Liver (tissue), 8 donors: ENCODE measurements at regions not wholly inside any gene's neighbourhood (a gene's known extent, or its start where the extent isn't known, plus 50 kb on each side); places are given as distances from the start of the nearest gene placed in this dataset.

Source experiments
- DNase-seq: peaks from one replicate; pipeline ENCODE4 v3.0.0-alpha.2; 2017; ENCODE audit warnings: low spot score
- H3K27ac ChIP-seq, 2 donors: one replicate each; pipeline ENCODE4 v1.7.0; 2013; ENCODE audit warnings: inconsistent platforms in 2 of 2, low read length in 2 of 2, control low read depth in 1 of 2, low read depth in 1 of 2, mild to moderate bottlenecking in 1 of 2
- H3K27me3 ChIP-seq, 4 donors: one replicate each; pipeline versions ENCODE4 v1.6.1 to v1.7.0; 2013; ENCODE audit warnings: low read length in 3 of 4, inconsistent platforms in 1 of 4, mild to moderate bottlenecking in 1 of 4, moderate library complexity in 1 of 4; ENCODE audit not compliant: control insufficient read depth in 4 of 4, insufficient read depth in 4 of 4
- H3K36me3 ChIP-seq, 4 donors: one replicate each; pipeline versions ENCODE4 v1.6.1 to v1.7.0; 2013; ENCODE audit warnings: low read length in 3 of 4, mild to moderate bottlenecking in 3 of 4, low read depth in 1 of 4, moderate library complexity in 1 of 4; ENCODE audit not compliant: control insufficient read depth in 4 of 4, insufficient read depth in 3 of 4
- H3K4me1 ChIP-seq, 4 donors: one replicate each; pipeline versions ENCODE4 v1.6.1 to v1.7.0; 2013; ENCODE audit warnings: low read length in 3 of 4, mild to moderate bottlenecking in 3 of 4, moderate library complexity in 1 of 4; ENCODE audit not compliant: control insufficient read depth in 4 of 4, insufficient read depth in 4 of 4
- H3K4me3 ChIP-seq, 3 donors: one replicate each; pipeline versions ENCODE4 v1.6.1 to v1.7.0; 2013; ENCODE audit warnings: low read length in 3 of 3, control low read depth in 1 of 3, low read depth in 1 of 3, mild to moderate bottlenecking in 1 of 3
- H3K9ac ChIP-seq, 2 donors: one replicate each; pipeline ENCODE4 v1.7.0; 2013; ENCODE audit warnings: low read length in 2 of 2, mild to moderate bottlenecking in 2 of 2, moderate library complexity in 2 of 2, control low read depth in 1 of 2, low read depth in 1 of 2
- H3K9me3 ChIP-seq, 4 donors: one replicate each; pipeline versions ENCODE4 v1.6.1 to v1.7.0; 2013; ENCODE audit warnings: low read length in 3 of 4; ENCODE audit not compliant: control insufficient read depth in 4 of 4
- EGR1 ChIP-seq, 2 donors: IDR thresholded peaks; 2 replicates each; pipeline ENCODE4 v1.6.1; 2016 to 2018; ENCODE audit warnings: antibody characterized with exemption in 2 of 2, low read depth in 2 of 2
- FOXA1 ChIP-seq: IDR thresholded peaks from 2 replicates; pipeline ENCODE4 v1.6.1; 2016; ENCODE audit warnings: antibody characterized with exemption
- FOXA2 ChIP-seq: IDR thresholded peaks from 2 replicates; pipeline ENCODE4 v1.6.1; 2016; ENCODE audit warnings: antibody characterized with exemption
- GABPA ChIP-seq, 2 donors: IDR thresholded peaks in 1 of 2; conservative IDR thresholded peaks in 1 of 2; 2 replicates each; pipeline ENCODE4 v1.6.1; 2016; ENCODE audit warnings: antibody characterized with exemption in 2 of 2, mild to moderate bottlenecking in 1 of 2, moderate library complexity in 1 of 2
- HNF4A ChIP-seq, 2 donors: conservative IDR thresholded peaks; 2 replicates each; pipeline ENCODE4 v1.6.1; 2016; ENCODE audit warnings: antibody characterized with exemption in 2 of 2, mild to moderate bottlenecking in 2 of 2
- HNF4G ChIP-seq: IDR thresholded peaks from 2 replicates; pipeline ENCODE4 v1.6.1; 2016; ENCODE audit warnings: antibody characterized with exemption
- JUND ChIP-seq, 2 donors: IDR thresholded peaks; 2 replicates each; pipeline ENCODE4 v1.6.1; 2016; ENCODE audit warnings: antibody characterized with exemption in 2 of 2
- NR2F2 ChIP-seq: IDR thresholded peaks from 2 replicates; pipeline ENCODE4 v1.6.1; 2016; ENCODE audit warnings: antibody characterized with exemption
- RAD21 ChIP-seq, 2 donors: IDR thresholded peaks; 2 replicates each; pipeline ENCODE4 v1.6.1; 2016; ENCODE audit warnings: antibody characterized with exemption in 2 of 2, mild to moderate bottlenecking in 2 of 2
- RXRA ChIP-seq, 2 donors: IDR thresholded peaks; 2 replicates each; pipeline ENCODE4 v1.6.1; 2017 to 2018; ENCODE audit warnings: antibody characterized with exemption in 2 of 2, mild to moderate bottlenecking in 1 of 2
- SP1 ChIP-seq: IDR thresholded peaks from 2 replicates; pipeline ENCODE4 v1.6.1; 2018; ENCODE audit warnings: antibody characterized with exemption, mild to moderate bottlenecking
- TAF1 ChIP-seq: conservative IDR thresholded peaks from 2 replicates; pipeline ENCODE4 v1.6.1; 2016; ENCODE audit warnings: antibody characterized with exemption, mild to moderate bottlenecking
- YY1 ChIP-seq: IDR thresholded peaks from 2 replicates; pipeline ENCODE4 v1.6.1; 2016; ENCODE audit warnings: antibody characterized with exemption, mild to moderate bottlenecking
- WGBS: extraction: QIAGEN DNeasy Blood & Tissue Kit; methylation state at CpG from one replicate; pipeline ENCODE4 v1.1.7; 2013; 5-methylcytosine and 5-hydroxymethylcytosine counted together
- TF ChIP-seq, protein P1 (sequence below): IDR thresholded peaks from 2 replicates; pipeline ENCODE4 v1.6.1; 2016; ENCODE audit warnings: antibody characterized with exemption, mild to moderate bottlenecking
- TF ChIP-seq, protein P2 (sequence below): fragments of 150-350 bp; IDR thresholded peaks from 2 replicates; pipeline ENCODE4 v1.5.1; 2017; ENCODE audit warnings: improper control_type of control experiment, low read depth, low read length; ENCODE audit not compliant: missing input control
- TF ChIP-seq, protein P3 (sequence below): IDR thresholded peaks from 2 replicates; pipeline ENCODE4 v1.6.1; 2016; ENCODE audit warnings: antibody characterized with exemption
- TF ChIP-seq, protein P4 (sequence below): IDR thresholded peaks from 2 replicates; pipeline ENCODE4 v1.6.1; 2016; ENCODE audit warnings: antibody characterized with exemption
- TF ChIP-seq, protein P5 (sequence below): IDR thresholded peaks from 2 replicates; pipeline ENCODE4 v1.6.1; 2016; ENCODE audit warnings: antibody characterized with exemption
- donor health status: healthy.
- donor health status: healthy.
- donor health status: healthy.
- donor health status: healthy.
- donor health status: healthy.

DNA sequence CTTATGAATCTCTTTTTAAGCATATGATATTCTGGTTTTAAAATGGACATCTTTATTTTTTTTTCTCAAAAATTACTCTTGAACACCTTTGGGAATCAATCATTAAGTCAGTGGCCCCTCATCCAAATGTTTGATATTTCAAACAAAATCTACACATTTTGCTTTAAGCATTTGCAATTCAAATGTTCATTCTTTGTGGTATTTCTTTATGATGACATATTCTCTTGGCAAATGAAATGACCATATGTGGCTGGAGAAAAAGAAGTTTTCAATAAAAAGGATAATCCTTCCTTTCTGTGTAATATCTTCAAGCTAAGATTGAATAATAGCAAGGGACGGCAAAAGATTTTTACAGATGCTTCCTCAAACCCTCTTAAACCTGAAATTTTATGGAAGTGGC is 420.8 kb downstream of the MTRR start:
- Histone ChIP-seq H3K4me1 (no peaks in the 10 kb centered on the region), H3K9ac (no peak overlapping the region), H3K9me3 (no peaks in the 10 kb centered on the region), H3K27ac (no peak overlapping the region), H3K27me3 (no peaks in the 10 kb centered on the region), H3K36me3 (no peaks in the 10 kb centered on the region), H3K4me3 (no peak overlapping the region)
- no peak for TF ChIP-seq TAF1
- TF ChIP-seq RXRA (IDR thresholded peaks at IDR 0.05) = no peak
- no peak for TF ChIP-seq FOXA2
- TF ChIP-seq, protein P1, sequence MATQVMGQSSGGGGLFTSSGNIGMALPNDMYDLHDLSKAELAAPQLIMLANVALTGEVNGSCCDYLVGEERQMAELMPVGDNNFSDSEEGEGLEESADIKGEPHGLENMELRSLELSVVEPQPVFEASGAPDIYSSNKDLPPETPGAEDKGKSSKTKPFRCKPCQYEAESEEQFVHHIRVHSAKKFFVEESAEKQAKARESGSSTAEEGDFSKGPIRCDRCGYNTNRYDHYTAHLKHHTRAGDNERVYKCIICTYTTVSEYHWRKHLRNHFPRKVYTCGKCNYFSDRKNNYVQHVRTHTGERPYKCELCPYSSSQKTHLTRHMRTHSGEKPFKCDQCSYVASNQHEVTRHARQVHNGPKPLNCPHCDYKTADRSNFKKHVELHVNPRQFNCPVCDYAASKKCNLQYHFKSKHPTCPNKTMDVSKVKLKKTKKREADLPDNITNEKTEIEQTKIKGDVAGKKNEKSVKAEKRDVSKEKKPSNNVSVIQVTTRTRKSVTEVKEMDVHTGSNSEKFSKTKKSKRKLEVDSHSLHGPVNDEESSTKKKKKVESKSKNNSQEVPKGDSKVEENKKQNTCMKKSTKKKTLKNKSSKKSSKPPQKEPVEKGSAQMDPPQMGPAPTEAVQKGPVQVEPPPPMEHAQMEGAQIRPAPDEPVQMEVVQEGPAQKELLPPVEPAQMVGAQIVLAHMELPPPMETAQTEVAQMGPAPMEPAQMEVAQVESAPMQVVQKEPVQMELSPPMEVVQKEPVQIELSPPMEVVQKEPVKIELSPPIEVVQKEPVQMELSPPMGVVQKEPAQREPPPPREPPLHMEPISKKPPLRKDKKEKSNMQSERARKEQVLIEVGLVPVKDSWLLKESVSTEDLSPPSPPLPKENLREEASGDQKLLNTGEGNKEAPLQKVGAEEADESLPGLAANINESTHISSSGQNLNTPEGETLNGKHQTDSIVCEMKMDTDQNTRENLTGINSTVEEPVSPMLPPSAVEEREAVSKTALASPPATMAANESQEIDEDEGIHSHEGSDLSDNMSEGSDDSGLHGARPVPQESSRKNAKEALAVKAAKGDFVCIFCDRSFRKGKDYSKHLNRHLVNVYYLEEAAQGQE = no peak
- no peak for TF ChIP-seq RAD21 (IDR thresholded peaks at IDR 0.05)
- TF ChIP-seq FOXA1 = no peak
- TF ChIP-seq JUND (IDR thresholded peaks at IDR 0.05) = no peak
- no peak for DNase-seq
- 63% methylated on average over 1 of the region's 1 CpG for WGBS

DNA sequence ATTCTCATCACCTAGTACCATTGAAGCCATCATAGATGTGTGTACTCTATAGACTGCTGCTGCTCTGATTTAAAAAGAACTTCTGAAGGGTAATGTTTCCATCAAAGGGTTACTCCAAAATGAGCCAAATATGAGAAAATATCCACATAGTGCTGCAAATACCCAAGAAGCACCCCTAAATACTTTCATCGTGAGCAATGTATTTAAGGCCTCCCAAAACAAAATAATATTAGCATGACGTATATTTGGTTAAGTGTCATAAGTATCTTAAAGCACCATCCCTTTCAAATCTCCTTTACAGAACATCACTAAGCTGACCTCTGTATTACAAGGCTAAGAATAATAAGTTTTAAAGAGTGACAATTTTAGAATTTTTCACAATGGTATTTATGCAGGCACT is 421.8 kb downstream of the MTRR start:
- H3K27ac ChIP-seq = no peak overlapping the region
- WGBS = 79% methylated on average over 2 of the region's 2 CpGs
- H3K4me1 ChIP-seq = no peaks in the 10 kb centered on the region
- no peaks in the 10 kb centered on the region for H3K27me3 ChIP-seq
- H3K9ac ChIP-seq = no peak overlapping the region
- no peak overlapping the region for H3K4me3 ChIP-seq
- no peaks in the 10 kb centered on the region for H3K36me3 ChIP-seq
- H3K9me3 ChIP-seq = no peaks in the 10 kb centered on the region
- no peak for DNase-seq
- TF ChIP-seq, protein P2, sequence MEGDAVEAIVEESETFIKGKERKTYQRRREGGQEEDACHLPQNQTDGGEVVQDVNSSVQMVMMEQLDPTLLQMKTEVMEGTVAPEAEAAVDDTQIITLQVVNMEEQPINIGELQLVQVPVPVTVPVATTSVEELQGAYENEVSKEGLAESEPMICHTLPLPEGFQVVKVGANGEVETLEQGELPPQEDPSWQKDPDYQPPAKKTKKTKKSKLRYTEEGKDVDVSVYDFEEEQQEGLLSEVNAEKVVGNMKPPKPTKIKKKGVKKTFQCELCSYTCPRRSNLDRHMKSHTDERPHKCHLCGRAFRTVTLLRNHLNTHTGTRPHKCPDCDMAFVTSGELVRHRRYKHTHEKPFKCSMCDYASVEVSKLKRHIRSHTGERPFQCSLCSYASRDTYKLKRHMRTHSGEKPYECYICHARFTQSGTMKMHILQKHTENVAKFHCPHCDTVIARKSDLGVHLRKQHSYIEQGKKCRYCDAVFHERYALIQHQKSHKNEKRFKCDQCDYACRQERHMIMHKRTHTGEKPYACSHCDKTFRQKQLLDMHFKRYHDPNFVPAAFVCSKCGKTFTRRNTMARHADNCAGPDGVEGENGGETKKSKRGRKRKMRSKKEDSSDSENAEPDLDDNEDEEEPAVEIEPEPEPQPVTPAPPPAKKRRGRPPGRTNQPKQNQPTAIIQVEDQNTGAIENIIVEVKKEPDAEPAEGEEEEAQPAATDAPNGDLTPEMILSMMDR = no peak
- TF ChIP-seq JUND (IDR thresholded peaks at IDR 0.05) = no peak
- no peak for TF ChIP-seq RAD21 (IDR thresholded peaks at IDR 0.05)
- no peak for TF ChIP-seq RXRA (IDR thresholded peaks at IDR 0.05)
- TF ChIP-seq, protein P1 = no peak
- TF ChIP-seq, protein P3, sequence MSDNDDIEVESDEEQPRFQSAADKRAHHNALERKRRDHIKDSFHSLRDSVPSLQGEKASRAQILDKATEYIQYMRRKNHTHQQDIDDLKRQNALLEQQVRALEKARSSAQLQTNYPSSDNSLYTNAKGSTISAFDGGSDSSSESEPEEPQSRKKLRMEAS = no peak
- TF ChIP-seq SP1 = no peak
- TF ChIP-seq GABPA (IDR thresholded peaks at IDR 0.05 in 1 of 2, conservative IDR thresholded peaks at IDR 0.05 in 1 of 2) = no peak
- TF ChIP-seq NR2F2 = no peak
- TF ChIP-seq FOXA2 = no peak
- TF ChIP-seq HNF4G = no peak
- TF ChIP-seq, protein P4, sequence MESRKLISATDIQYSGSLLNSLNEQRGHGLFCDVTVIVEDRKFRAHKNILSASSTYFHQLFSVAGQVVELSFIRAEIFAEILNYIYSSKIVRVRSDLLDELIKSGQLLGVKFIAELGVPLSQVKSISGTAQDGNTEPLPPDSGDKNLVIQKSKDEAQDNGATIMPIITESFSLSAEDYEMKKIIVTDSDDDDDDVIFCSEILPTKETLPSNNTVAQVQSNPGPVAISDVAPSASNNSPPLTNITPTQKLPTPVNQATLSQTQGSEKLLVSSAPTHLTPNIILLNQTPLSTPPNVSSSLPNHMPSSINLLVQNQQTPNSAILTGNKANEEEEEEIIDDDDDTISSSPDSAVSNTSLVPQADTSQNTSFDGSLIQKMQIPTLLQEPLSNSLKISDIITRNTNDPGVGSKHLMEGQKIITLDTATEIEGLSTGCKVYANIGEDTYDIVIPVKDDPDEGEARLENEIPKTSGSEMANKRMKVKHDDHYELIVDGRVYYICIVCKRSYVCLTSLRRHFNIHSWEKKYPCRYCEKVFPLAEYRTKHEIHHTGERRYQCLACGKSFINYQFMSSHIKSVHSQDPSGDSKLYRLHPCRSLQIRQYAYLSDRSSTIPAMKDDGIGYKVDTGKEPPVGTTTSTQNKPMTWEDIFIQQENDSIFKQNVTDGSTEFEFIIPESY = no peak
- TF ChIP-seq HNF4A (conservative IDR thresholded peaks at IDR 0.05) = no peak
- TF ChIP-seq YY1 = no peak
- no peak for TF ChIP-seq FOXA1
- TF ChIP-seq, protein P5, sequence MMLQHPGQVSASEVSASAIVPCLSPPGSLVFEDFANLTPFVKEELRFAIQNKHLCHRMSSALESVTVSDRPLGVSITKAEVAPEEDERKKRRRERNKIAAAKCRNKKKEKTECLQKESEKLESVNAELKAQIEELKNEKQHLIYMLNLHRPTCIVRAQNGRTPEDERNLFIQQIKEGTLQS = no peak
- TF ChIP-seq EGR1 (IDR thresholded peaks at IDR 0.05; ENCODE audit: low read depth in 2 of 2) = no peak
- TF ChIP-seq TAF1 = no peak
